Esophagus muscularis mucosa (tissue), 4 donors: ENCODE measurements at regions not wholly inside any gene's neighbourhood (a gene's known extent, or its start where the extent isn't known, plus 50 kb on each side); places are given as distances from the start of the nearest gene placed in this dataset.

Experiments used
- DNase-seq: peaks from one replicate; pipeline ENCODE4 v3.0.0-alpha.2; 2017; ENCODE audit errors: extremely low spot score
- H3K27ac ChIP-seq, 4 donors: fragments of 200-600 bp; sonication (generic); replicated peaks in 1 of 4; 1 replicate in 3 of 4; 2 replicates in 1 of 4; pipeline ENCODE4 v1.5.1; 2016 to 2019; ENCODE audit warnings: mild to moderate bottlenecking in 1 of 4
- H3K27me3 ChIP-seq, 4 donors: fragments of 200-600 bp; sonication (generic); one replicate each; pipeline versions ENCODE4 v1.5.1 to v1.6.0; 2016 to 2019
- H3K36me3 ChIP-seq, 4 donors: fragments of 200-600 bp; sonication (generic); one replicate each; pipeline ENCODE4 v1.5.1; 2016 to 2019
- H3K4me1 ChIP-seq, 4 donors: fragments of 200-600 bp; sonication (generic); one replicate each; pipeline ENCODE4 v1.5.1; 2016 to 2019
- H3K4me3 ChIP-seq, 4 donors: fragments of 200-600 bp; sonication (generic); 1 replicate in 2 of 4; 2 replicates in 2 of 4; pipeline ENCODE4 v1.5.1; 2016 to 2019; ENCODE audit warnings: mild to moderate bottlenecking in 4 of 4, moderate library complexity in 1 of 4
- H3K9me3 ChIP-seq, 4 donors: fragments of 200-600 bp; sonication (generic); 1 replicate in 3 of 4; 2 replicates in 1 of 4; pipeline ENCODE4 v1.5.1; 2016 to 2019
- CTCF ChIP-seq, 3 experiments: fragments of 200-600 bp in 2 of 3; fragments of 450-650 bp in 1 of 3; sonication (generic) in 2 of 3; IDR thresholded peaks; one replicate each; pipeline ENCODE4 v1.5.1; 2017 to 2019; ENCODE audit warnings: antibody characterized with exemption in 3 of 3, mild to moderate bottlenecking in 2 of 3, moderate library complexity in 1 of 3
- EP300 ChIP-seq: sonication (generic); formaldehyde crosslinking; IDR thresholded peaks from one replicate; pipeline ENCODE4 v1.6.1; 2017; ENCODE audit warnings: antibody characterized with exemption
- POLR2A ChIP-seq: fragments of 450-650 bp; IDR thresholded peaks from one replicate; pipeline ENCODE4 v1.6.1; 2017; ENCODE audit warnings: antibody characterized with exemption, moderate library complexity, mild to moderate bottlenecking, low read depth
- POLR2AphosphoS5 ChIP-seq, 2 donors: sonication (generic); formaldehyde crosslinking; IDR thresholded peaks; one replicate each; pipeline ENCODE4 v1.6.1; 2017; ENCODE audit warnings: antibody characterized with exemption in 2 of 2
- WGBS: methylation state at CpG from one replicate; pipeline ENCODE4 v1.1.5; 2018; 5-methylcytosine and 5-hydroxymethylcytosine counted together
- intact Hi-C: fragments of 100-400 bp; cut with DNase I; formaldehyde crosslinking; loops from one replicate; pipeline ENCODE4 v1.15.1; 2023

DNA sequence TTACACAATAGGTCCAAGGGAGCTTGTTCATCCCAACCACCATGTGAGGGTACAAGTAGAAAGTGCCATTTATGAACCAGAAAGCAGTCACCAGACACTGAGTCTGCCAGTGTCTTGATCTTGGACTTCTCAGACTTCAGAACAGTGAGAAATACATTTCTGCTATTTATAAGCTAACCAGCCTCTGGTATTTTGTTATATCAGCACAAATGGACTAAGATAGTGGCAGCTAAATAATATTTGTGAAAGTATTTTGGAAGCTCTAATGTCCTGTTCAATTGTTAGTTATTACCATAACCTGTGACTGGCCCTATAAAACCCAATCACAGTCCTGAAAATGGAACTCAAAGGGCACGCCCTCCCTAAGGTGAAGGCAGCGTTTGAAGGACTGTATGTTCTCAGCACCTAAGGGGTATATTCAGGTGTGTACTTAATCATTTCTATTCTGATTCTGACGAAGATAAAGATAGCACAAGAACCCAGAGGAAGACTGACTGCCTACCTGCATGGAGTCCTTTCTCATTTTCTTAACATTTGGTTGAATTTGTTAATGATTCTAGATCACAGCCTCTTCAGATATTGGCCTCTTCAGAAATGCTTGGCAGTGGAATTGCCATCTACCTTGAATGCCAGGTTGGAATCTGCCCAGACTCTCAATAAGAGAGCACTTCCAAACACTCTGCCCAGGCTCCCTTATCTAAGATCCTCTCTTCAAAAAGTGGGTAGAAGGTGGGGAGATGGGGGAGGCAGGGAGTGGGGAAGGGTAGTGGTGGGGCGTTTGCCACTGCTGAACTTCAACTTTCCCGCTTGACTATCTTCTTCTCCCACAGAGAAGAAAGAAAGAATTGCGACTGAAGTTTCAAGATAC, 104.0 kb upstream of the PPP2R5A start:
- no peak for TF ChIP-seq POLR2AphosphoS5 (IDR thresholded peaks at IDR 0.05)
- TF ChIP-seq CTCF (IDR thresholded peaks at IDR 0.05): no peak
- TF ChIP-seq POLR2A: no peak
- no peak for TF ChIP-seq EP300
- H3K9me3 ChIP-seq: no peaks in the 10 kb centered on the region
- DNase-seq: no peak
- H3K36me3 ChIP-seq: no peaks in the 10 kb centered on the region
- 97% methylated on average over 6 of the region's 6 CpGs for WGBS
- intact Hi-C loops: no loop called here
- H3K4me3 ChIP-seq: no peak overlapping the region
- H3K4me1 ChIP-seq: peaks cover 5 to 19% (median 15%) of the 10 kb centered on the region in 4 donors
- H3K27me3 ChIP-seq: no peaks in the 10 kb centered on the region
- no peak overlapping the region for H3K27ac ChIP-seq

GRCh38 chr1:212182171-212182570, 103.0 kb upstream of the PPP2R5A start:
- intact Hi-C loops: no loop called here
- no peak for TF ChIP-seq POLR2A
- TF ChIP-seq POLR2AphosphoS5 (IDR thresholded peaks at IDR 0.05): no peak
- no peak for TF ChIP-seq CTCF (IDR thresholded peaks at IDR 0.05)
- no peak for TF ChIP-seq EP300
- DNase-seq: no peak
- H3K4me3 ChIP-seq: no peak overlapping the region
- H3K9me3 ChIP-seq: no peaks in the 10 kb centered on the region
- H3K4me1 ChIP-seq: peaks cover 5 to 19% (median 17%) of the 10 kb centered on the region in 4 donors
- H3K36me3 ChIP-seq: no peaks in the 10 kb centered on the region
- WGBS: 100% methylated on average over 4 of the region's 4 CpGs
- no peak overlapping the region for H3K27ac ChIP-seq
- no peaks in the 10 kb centered on the region for H3K27me3 ChIP-seq

DNA sequence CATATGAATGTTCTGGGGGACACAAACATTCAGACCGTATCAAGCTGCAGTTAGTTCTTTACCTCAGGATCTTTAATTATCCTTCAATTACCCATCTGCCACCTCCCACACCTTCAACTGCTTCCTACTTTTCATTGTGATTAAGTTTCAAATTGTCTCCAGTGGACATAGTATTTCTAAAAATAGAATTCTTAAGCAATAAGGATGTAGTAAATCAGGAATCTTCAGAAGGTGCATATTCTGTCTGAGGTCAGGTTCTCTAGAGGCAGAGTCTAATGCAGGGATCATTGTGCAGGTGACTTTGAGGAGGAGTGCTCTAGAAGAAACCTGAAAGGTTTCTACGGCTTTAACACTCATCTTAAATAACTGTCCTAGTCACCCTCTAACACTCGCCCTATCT, 102.6 kb upstream of the PPP2R5A start:
- H3K27ac ChIP-seq: no peak overlapping the region
- WGBS: 91% methylated on average over 3 of the region's 3 CpGs
- no peaks in the 10 kb centered on the region for H3K9me3 ChIP-seq
- H3K36me3 ChIP-seq: no peaks in the 10 kb centered on the region
- intact Hi-C loops: no loop called here
- no peak overlapping the region for H3K4me3 ChIP-seq
- H3K27me3 ChIP-seq: no peaks in the 10 kb centered on the region
- no peak for DNase-seq
- H3K4me1 ChIP-seq: peaks cover 5 to 19% (median 17%) of the 10 kb centered on the region in 4 donors
- no peak for TF ChIP-seq POLR2AphosphoS5 (IDR thresholded peaks at IDR 0.05)
- no peak for TF ChIP-seq CTCF (IDR thresholded peaks at IDR 0.05)
- TF ChIP-seq EP300: no peak
- TF ChIP-seq POLR2A: no peak

GRCh38 chr1:212186427-212187207, 98.6 kb upstream of the PPP2R5A start:
- H3K27me3 ChIP-seq: no peaks in the 10 kb centered on the region
- H3K36me3 ChIP-seq: no peaks in the 10 kb centered on the region
- no peak for TF ChIP-seq EP300
- TF ChIP-seq POLR2AphosphoS5 (IDR thresholded peaks at IDR 0.05): no peak
- no peak for TF ChIP-seq POLR2A
- TF ChIP-seq CTCF (IDR thresholded peaks at IDR 0.05): no peak
- 74% methylated on average over 8 of the region's 8 CpGs for WGBS
- H3K4me3 ChIP-seq: no peak overlapping the region
- intact Hi-C loops: no loop called here
- no peak overlapping the region for H3K27ac ChIP-seq
- DNase-seq: no peak
- H3K9me3 ChIP-seq: no peaks in the 10 kb centered on the region
- H3K4me1 ChIP-seq: peaks cover 0 to 11% (median 7%) of the 10 kb centered on the region in 4 donors
